ENCODE measurements at regions not wholly inside any gene's neighbourhood (a gene's known extent, or its start where the extent isn't known, plus 50 kb on each side); places are given as distances from the start of the nearest gene placed in this dataset.

GRCh38 chr11:79786961-79787360 lies 346.1 kb upstream of the TENM4 start:
- no peak for TF ChIP-seq CTCF (IDR thresholded peaks at IDR 0.05)
- no peak for TF ChIP-seq POLR2A (IDR thresholded peaks at IDR 0.05)
